ENCODE measurements at regions not wholly inside any gene's neighbourhood (a gene's known extent, or its start where the extent isn't known, plus 50 kb on each side); places are given as distances from the start of the nearest gene placed in this dataset.

DNA sequence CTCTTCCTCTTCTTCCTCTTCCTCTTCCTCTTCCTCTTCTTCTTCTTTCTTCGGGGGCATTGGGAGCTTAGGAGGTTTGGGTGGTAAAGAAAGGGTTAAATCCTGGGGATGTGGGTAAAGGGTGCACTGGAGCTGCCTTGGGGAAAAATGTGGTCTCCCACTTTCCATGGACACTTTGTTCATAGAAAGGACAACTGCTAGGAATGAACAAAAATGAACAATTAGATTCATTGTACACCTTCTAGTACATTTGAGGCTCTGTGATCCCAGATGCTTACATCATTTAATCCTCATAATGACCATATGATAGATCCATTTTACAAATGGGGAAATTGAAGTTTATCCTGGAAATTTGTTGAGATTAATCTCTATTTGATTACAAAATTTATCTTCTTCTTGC, 699.7 kb downstream of the TUSC7 start:
- TF ChIP-seq EP300 (IDR thresholded peaks at IDR 0.05) (no peak), POLR2A (IDR thresholded peaks at IDR 0.05) (no peak), POLR2AphosphoS5 (IDR thresholded peaks at IDR 0.05) (no peak)
- TF ChIP-seq, protein P1, sequence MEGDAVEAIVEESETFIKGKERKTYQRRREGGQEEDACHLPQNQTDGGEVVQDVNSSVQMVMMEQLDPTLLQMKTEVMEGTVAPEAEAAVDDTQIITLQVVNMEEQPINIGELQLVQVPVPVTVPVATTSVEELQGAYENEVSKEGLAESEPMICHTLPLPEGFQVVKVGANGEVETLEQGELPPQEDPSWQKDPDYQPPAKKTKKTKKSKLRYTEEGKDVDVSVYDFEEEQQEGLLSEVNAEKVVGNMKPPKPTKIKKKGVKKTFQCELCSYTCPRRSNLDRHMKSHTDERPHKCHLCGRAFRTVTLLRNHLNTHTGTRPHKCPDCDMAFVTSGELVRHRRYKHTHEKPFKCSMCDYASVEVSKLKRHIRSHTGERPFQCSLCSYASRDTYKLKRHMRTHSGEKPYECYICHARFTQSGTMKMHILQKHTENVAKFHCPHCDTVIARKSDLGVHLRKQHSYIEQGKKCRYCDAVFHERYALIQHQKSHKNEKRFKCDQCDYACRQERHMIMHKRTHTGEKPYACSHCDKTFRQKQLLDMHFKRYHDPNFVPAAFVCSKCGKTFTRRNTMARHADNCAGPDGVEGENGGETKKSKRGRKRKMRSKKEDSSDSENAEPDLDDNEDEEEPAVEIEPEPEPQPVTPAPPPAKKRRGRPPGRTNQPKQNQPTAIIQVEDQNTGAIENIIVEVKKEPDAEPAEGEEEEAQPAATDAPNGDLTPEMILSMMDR (IDR thresholded peaks at IDR 0.05): no peak
